AG04449 (cell line): ENCODE measurements at regions not wholly inside any gene's neighbourhood (a gene's known extent, or its start where the extent isn't known, plus 50 kb on each side); places are given as distances from the start of the nearest gene placed in this dataset.
"Not testable (repeated sequence)": the region's sequence is repeated elsewhere in the genome, so short reads cannot be mapped to it uniquely, and the experiment has no call there.

Source experiments
- CTCF ChIA-PET: fragments of 350-600 bp; formaldehyde crosslinking; extraction: SDS; loops from one replicate; lab custom pipeline; 2021; ENCODE audit warnings: antibody characterized with exemption; lab: Yijun Ruan, JAX
- POLR2A ChIA-PET: fragments of 400-600, 350-600 bp; formaldehyde crosslinking; extraction: SDS; loops from one replicate; lab custom pipeline; 2020; ENCODE audit warnings: antibody characterized with exemption, inconsistent platforms; lab: Yijun Ruan, JAX
- DNase-seq: peaks from one replicate; pipeline ENCODE4 v3.0.0-alpha.2; 2010; ENCODE audit warnings: low read depth, low spot score
- H3K4me3 ChIP-seq: 2 replicates; pipeline ENCODE4 v1.5.1; 2011; ENCODE audit warnings: low read depth, mild to moderate bottlenecking, control low read depth, low read length

DNA sequence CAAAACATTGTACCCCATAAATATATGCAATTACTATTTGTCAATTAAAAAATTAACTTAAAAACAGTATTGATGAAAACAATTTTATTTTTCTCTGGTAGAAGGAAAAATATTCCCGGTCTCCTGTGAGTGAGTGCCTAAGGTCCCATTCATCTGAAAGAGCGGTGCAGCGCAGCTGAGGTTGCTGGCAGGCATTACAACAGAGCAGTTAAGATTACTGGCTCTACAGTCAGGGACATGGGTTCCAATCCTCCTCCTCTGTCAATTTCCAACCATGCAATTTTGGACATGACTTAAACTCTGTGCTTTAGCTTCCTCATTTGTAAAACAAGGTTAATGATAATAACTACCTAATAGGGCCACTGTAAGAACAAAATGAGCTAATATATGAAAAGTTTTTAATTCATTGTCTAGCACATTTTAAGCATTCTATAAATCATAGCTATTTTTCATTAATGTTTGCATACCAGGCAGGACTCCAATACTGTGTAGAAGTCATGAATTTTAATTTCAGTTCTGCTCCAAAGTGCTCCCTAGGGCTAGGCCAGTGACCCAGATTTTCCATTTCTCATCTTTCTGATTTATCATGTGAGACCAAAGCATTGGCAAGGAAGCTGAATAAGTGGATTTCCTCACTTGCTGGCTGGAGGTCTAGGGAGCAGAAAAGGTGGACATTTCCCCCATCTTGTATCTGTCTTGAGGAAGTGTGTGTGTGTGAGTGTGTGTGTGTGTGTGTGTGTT, 174.2 kb upstream of the NBPF19 start:
- DNase-seq, POLR2A ChIA-PET, H3K4me3 ChIP-seq, CTCF ChIA-PET: not testable (repeated sequence)

DNA sequence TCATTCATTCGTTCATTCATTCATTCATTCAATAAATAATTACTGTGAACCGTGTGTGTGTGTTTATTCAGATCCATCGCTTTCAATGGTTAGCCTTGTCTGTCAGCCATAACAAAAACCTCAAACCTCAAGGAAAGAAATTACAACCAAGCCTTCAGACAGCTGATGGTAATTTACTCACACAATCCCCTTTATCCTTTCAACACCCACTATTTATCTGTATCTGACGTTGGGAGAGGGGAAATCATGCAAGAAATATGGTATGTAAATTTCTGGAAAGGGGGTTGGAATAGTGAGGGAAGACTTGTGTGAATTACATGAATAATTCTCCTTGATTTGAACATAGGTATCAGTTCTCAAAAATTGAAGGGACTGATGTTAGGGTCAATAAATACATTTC, 173.6 kb upstream of the NBPF19 start:
- CTCF ChIA-PET, H3K4me3 ChIP-seq, POLR2A ChIA-PET, DNase-seq: not testable (repeated sequence)

DNA sequence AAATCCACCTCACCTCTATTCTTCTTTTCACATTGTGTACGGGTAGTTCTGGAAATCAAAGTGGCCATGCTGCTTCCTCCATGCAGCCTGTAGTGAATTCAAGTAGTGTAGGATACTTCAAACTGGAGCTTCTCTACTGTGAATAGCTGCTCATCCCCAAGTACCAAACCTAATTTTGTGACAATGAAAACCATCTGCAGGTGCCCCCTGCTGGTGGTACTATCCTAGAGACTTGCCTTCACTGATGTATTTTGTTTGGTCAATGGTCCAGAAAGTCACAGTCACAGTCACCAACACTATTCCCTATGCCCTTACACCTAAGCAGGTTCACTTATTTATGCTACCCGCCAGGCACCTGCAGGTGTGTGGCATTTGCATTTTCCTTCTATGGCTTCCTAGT, 170.0 kb upstream of the NBPF19 start:
- DNase-seq, H3K4me3 ChIP-seq, CTCF ChIA-PET, POLR2A ChIA-PET: not testable (repeated sequence)

DNA sequence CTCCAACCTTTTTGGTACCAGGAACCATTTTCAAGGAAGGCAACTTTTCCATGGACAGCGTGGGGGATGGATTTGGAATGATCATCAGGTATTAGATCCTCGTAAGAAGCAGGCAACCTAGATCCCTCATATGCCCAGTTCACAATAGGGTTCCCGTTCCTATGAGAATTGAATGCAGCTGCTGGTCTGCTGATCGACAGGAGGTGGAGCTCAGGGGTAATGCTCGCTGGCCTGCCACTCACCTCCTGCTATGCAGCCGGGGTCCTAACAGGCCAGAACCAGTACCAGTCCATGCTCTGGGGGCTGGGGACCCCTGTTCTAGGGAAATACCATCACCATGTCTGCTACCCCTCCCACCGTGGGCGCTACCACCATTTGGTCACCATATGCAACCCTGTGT, 167.2 kb upstream of the NBPF19 start:
- POLR2A ChIA-PET, H3K4me3 ChIP-seq, CTCF ChIA-PET, DNase-seq: not testable (repeated sequence)

DNA sequence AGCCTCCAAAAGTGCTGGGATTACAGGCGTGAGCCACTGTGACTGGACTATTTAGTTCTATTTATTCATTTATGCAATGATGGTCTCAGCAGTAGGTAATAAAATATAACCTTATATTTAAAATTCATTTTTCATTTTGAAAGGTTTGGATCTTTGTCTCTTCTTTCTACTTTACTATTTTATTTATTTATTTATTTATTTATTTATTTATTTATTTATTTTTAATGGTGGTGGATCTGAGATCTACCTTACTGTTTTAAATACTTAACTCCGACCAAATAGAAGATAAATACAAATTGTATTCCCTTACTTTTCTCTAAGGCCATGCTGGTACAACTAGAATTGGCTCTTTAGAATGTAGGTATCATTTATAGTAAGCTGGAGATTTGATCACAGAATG, 159.9 kb upstream of the NBPF19 start:
- CTCF ChIA-PET, POLR2A ChIA-PET: not testable (repeated sequence)

DNA sequence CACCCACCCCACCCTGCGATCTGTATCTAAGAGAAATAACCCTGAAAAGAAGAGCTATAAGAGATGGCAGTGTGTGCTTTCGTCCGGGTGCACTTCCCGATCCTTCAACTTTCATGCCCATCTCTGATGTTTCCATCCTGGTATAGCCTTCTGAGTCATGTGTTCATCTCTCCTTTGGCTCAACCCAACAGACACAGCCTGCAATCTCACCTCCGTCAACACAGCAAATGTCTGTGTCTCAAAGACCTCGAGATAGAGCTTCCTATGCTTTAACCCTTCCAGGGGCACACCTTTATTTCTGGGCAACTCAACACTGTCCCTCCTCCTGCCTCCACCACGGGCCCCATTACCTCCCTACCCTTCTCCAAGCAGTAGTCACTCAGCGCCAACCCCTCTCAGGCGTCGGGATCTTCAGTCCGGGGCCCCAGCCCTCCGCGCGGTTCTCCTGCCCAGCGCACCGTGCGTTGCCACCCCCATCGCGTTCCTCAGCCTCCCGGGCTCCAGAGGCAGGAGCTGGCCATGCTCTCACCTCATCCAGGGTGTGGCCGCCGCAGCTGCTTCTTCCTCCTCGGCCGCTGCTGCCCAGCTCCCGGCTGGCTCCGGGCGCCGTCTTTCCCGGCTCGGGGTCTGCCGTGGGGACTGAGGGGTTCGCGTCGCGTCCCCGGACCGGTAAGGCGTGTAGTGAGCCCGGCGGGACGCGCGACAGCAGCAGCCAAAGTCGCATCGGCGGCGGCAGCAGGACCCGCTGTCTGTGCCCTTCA, 153.7 kb upstream of the NBPF19 start:
- POLR2A ChIA-PET, H3K4me3 ChIP-seq, CTCF ChIA-PET, DNase-seq: not testable (repeated sequence)

More for the DNA sequence above, 159.9 kb upstream of the NBPF19 start:
- DNase-seq, H3K4me3 ChIP-seq: not testable (repeated sequence)

DNA sequence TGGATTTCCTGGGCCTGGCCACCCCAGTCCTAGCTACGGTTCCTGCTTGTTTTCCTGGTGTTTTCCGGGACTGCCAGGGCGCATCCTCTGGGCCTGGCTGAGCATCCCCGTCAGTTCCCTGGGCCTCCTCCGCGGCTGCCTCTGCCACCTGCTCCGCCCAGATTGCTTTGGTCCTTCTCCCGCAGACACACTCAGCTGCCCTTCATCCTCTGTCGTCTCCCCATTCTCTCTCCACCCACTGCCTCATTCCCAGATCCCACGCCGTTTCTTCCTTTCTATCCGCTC, 153.2 kb upstream of the NBPF19 start:
- H3K4me3 ChIP-seq, DNase-seq, POLR2A ChIA-PET, CTCF ChIA-PET: not testable (repeated sequence)

DNA sequence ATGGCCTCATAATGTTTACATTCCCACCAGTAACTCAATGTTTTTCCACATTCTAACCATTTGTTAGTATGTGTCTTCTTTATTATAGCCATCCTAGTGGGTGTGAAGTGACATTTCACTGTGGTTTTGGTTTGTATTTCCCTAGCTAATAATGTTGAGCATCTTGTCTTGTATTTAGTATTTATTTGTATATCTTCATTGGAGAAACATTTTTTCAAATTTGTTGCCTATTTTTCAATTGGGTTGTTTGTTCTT, 144.8 kb upstream of the NBPF19 start:
- POLR2A ChIA-PET, DNase-seq, H3K4me3 ChIP-seq, CTCF ChIA-PET: not testable (repeated sequence)

DNA sequence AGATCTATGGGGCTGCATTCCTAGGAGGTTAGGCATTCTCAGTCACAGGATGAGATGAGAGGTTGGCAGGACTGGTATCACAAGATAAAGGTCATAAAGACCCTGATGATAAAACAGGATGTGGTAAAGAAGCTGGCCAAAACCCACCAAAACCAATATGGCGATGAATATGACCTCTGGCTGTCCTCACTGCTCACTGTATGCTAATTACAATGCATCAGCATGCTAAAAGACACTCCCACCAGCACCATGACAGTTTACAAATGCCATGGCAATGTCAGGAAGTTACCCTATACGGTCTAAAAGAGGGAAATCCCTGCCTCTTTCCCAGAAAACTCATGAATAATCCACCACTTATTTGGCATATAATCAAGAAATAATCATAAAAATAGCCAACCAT, 138.8 kb upstream of the NBPF19 start:
- CTCF ChIA-PET, H3K4me3 ChIP-seq, POLR2A ChIA-PET, DNase-seq: not testable (repeated sequence)

DNA sequence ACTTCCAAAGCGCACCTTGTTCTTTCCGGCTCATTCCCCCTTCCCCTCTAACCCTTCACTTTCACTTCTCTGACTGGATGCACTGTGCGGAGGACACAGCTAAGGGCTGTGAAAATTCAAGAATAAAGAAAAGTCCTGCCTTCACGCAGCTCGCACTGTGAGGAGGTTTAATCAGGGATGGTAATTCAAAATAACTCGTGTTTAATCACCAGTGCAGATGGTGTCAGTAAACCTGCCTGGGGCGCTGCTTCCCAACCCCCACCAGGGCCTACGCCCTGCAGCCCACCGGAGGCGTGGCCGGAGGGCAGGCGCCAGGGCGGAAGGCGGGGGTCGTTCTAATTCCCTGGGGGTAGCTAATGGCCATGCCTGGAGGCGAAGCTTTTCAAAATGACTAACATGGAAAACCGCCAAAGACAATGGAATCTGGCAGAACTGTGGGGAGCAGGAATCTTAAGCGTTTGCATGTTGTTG, 136.6 kb upstream of the NBPF19 start:
- POLR2A ChIA-PET: not testable (repeated sequence)

DNA sequence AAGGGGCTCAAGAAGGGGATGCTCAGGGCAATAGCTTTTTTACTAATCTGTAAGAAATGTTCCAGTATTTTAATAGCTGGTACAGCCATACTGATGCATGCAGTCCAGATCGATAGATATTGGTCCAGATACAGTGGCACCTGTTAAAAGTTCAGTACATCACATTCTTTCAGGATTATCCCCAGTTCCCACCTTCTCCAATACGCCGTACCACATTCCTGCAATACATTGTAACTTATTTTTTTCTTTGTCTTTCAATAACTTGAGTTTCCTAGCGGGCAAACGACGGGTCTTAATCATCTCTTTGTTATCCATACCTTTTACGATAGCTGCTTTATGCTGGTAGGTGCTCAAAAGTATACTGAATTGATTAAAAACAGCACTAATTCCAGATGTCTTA, 136.1 kb upstream of the NBPF19 start:
- H3K4me3 ChIP-seq, CTCF ChIA-PET, DNase-seq, POLR2A ChIA-PET: not testable (repeated sequence)

More for the DNA sequence above, 136.6 kb upstream of the NBPF19 start:
- DNase-seq, H3K4me3 ChIP-seq, CTCF ChIA-PET: not testable (repeated sequence)

DNA sequence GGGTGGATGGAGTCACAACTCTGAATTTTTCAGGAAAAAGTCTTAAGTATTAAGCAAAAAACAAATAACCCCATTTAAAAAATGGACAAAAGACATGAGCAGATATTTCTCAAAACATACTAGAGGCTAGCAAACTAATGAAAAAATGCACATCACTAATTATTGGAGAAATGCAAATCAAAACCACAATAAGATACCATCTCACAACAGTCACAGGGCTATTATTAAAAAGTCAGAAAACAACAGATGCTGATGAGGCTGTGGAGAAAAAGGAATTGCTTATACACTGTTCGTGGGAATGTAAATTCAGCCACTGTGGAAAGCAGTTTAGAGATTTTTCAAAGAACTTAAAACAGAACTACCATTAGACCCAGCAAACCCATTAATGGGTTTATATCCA, 125.4 kb upstream of the NBPF19 start:
- CTCF ChIA-PET, H3K4me3 ChIP-seq, POLR2A ChIA-PET, DNase-seq: not testable (repeated sequence)

DNA sequence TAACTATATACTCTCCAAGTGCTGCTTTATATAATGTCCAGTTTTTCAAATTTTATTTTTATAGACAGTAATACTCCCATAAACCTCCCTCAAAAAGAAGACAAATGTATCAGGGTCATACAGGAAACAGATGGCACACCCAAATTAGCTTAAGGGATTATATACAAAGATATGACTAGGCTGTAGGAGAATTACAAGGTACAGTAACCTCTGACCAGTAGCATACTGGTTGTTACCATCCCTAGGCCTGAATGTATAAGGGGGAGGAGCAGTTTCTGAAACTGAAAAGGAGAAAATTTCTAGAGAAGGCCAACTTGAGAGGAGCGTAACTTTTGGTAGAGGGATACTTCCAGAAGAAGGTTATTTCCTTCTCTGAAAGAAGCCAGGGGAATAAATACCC, 122.6 kb upstream of the NBPF19 start:
- POLR2A ChIA-PET, DNase-seq, CTCF ChIA-PET, H3K4me3 ChIP-seq: not testable (repeated sequence)

DNA sequence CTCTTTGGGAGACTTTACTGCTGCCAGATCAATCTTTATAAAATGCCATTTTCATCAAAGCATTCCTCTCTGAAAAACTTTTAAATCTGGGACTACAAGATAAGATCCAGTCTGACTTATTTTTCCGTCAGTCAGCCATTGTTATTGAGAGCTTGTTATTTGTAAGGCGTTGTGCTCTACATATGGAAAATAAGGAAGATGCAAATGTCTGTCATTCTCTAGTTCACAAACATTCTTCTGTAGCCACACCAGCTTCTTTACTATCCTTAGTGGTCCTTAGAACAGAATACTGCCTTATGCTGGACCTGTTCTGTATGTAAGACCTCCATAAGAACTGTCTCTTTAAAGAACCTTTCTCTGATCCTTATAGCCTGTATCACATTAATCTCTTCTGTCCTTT, 120.3 kb upstream of the NBPF19 start:
- POLR2A ChIA-PET, DNase-seq, CTCF ChIA-PET, H3K4me3 ChIP-seq: not testable (repeated sequence)

DNA sequence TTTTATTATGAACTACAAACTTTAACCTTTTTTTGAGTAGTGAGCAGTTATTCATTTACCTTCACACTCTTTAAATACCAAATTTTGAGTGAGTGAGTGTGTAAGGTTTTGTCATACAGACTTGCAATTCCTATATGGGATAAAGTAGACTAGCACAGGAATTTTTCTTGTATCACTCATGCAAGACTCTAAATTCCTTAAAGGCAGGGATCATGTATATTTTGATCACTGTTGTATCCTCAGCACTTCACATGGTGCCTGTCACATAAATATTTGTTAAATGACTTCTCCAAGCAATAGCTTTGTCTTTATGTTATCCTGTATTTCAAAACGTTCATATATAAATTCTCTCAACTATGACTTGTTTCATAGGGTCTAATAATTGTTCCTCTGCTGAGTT, 119.1 kb upstream of the NBPF19 start:
- H3K4me3 ChIP-seq, POLR2A ChIA-PET, DNase-seq, CTCF ChIA-PET: not testable (repeated sequence)

DNA sequence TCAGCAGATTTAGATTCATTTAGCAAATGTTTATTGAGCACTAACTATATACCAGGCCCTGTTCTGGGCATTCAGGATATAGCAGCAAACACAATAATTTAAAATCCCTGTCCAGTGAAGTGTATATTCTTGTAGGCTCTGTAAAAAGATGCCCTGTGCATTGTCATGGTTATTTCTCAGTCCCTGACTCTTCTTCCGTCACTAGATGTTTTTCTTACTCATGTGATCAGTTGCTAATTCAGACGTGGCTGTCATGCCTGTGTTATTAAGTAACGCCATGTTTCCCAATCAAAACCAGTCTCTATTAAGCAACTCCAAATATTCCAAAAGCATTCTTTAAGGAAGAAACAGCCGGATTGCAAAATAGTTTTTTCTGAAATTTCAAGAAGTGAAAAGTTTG, 118.7 kb upstream of the NBPF19 start:
- POLR2A ChIA-PET, H3K4me3 ChIP-seq, CTCF ChIA-PET, DNase-seq: not testable (repeated sequence)

DNA sequence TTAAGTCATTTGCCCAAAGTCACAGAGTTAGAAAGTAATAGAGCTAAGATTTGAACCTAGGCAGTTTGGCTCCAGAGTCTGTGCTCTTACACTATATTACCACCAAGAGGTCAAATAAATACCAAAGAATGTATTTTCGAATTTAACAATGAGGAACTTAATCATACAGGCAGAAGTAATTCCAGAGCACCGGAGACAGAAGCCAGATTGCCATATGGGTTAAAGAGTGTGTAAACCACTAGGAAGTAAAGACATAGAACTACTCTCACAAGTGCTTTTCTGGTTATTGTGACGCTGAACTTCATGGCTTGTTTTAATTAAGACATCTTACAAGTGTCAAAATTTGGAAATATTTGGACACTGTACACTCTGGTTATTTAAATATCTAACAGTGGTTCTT, 114.5 kb upstream of the NBPF19 start:
- POLR2A ChIA-PET, DNase-seq, CTCF ChIA-PET, H3K4me3 ChIP-seq: not testable (repeated sequence)
